HG02763 (cell line): ENCODE measurements at regions not wholly inside any gene's neighbourhood (a gene's known extent, or its start where the extent isn't known, plus 50 kb on each side); places are given as distances from the start of the nearest gene placed in this dataset.
"Not testable (repeated sequence)": the region's sequence is repeated elsewhere in the genome, so short reads cannot be mapped to it uniquely, and the experiment has no call there.

ENCODE experiments used
- ATAC-seq: cut with Tn5 transposase; IDR thresholded peaks from one replicate; pipeline ENCODE4 v1.9.1; 2021; ENCODE audit warnings: mild to moderate bottlenecking, moderate library complexity; ENCODE audit not compliant: unreplicated experiment

- ATAC-seq: no peak
These were observed 536.0 kb downstream of the GABRG2 start for GRCh38 chr5:162603443-162604070.

GRCh38 chr5:162607879-162608278, 540.3 kb downstream of the GABRG2 start:
- ATAC-seq: no peak

- not testable (repeated sequence) for ATAC-seq
These were observed 554.2 kb downstream of the GABRG2 start for GRCh38 chr5:162621726-162622263.

GRCh38 chr5:162624110-162624509, 556.5 kb downstream of the GABRG2 start:
- ATAC-seq: no peak

GRCh38 chr5:162637481-162637880, 569.9 kb downstream of the GABRG2 start:
- no peak for ATAC-seq

- no peak for ATAC-seq
These were observed 571.3 kb downstream of the GABRG2 start for GRCh38 chr5:162638849-162639248.

GRCh38 chr5:162641142-162641813, 573.7 kb downstream of the GABRG2 start:
- ATAC-seq: no peak

GRCh38 chr5:162654661-162655405, 587.3 kb downstream of the GABRG2 start:
- no peak for ATAC-seq

- ATAC-seq: no peak
These were observed 589.5 kb downstream of the GABRG2 start for GRCh38 chr5:162657076-162657475.

- ATAC-seq: no peak
These were observed 597.3 kb downstream of the GABRG2 start for GRCh38 chr5:162664846-162665245.

GRCh38 chr5:162668926-162669325, 601.4 kb downstream of the GABRG2 start:
- ATAC-seq: no peak

GRCh38 chr5:162672061-162672460, 604.5 kb downstream of the GABRG2 start:
- ATAC-seq: no peak

GRCh38 chr5:162683284-162683683, 615.7 kb downstream of the GABRG2 start:
- ATAC-seq: no peak

GRCh38 chr5:162684145-162684544, 616.6 kb downstream of the GABRG2 start:
- no peak for ATAC-seq

- ATAC-seq: no peak
These were observed 617.7 kb downstream of the GABRG2 start for GRCh38 chr5:162685302-162685701.

- ATAC-seq: not testable (repeated sequence)
These were observed 628.7 kb downstream of the GABRG2 start for GRCh38 chr5:162696272-162696671.

- no peak for ATAC-seq
These were observed 631.8 kb downstream of the GABRG2 start for GRCh38 chr5:162699361-162699760.

GRCh38 chr5:162703914-162704313, 636.3 kb downstream of the GABRG2 start:
- no peak for ATAC-seq

- no peak for ATAC-seq
These were observed 643.7 kb downstream of the GABRG2 start for GRCh38 chr5:162711244-162711643.

- no peak for ATAC-seq
These were observed 652.1 kb downstream of the GABRG2 start for GRCh38 chr5:162719720-162720119.

- ATAC-seq: no peak
These were observed 653.6 kb downstream of the GABRG2 start for GRCh38 chr5:162721125-162721524.

GRCh38 chr5:162752612-162753011, 684.8 kb upstream of the CCNG1 start:
- no peak for ATAC-seq
